ENCODE measurements at regions not wholly inside any gene's neighbourhood (a gene's known extent, or its start where the extent isn't known, plus 50 kb on each side); places are given as distances from the start of the nearest gene placed in this dataset.

DNA sequence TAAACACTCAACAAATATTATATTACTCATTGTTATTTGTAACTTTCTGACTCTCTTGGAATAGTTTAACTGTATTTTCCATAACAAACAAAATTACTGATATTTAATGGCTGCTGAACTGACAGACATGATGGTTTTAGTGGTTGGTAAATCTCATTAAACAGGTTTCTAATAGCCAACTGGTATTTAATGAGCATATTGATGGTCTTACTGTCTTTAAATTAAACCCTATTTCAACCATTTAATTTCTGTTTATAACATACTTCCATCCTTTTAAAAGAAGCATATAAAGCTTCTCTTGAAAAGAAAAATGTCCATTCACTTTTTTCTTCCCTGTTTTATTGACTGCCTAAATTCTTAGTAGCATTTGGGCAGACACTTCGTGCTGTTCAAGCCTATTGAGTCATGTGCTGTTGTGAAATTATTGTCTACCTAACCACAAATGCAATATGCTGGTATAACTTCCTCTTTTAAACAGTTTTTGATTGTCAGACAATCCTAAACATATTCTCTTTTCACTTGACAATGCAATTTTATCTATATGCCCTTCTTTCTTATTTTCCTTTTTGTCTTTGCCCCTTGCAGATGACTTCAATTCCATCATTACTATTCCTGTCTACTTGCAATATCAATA is 163.9 kb upstream of the SLC7A11 start:
- TF ChIP-seq POLR2A (IDR thresholded peaks at IDR 0.05; ENCODE audit: low read length), result no peak
- TF ChIP-seq GATA1 (IDR thresholded peaks at IDR 0.05; ENCODE audit: low read depth, low read length), result no peak
